HUES48 (cell line): ENCODE measurements at regions not wholly inside any gene's neighbourhood (a gene's known extent, or its start where the extent isn't known, plus 50 kb on each side); places are given as distances from the start of the nearest gene placed in this dataset.

Experiments
- H3K27ac ChIP-seq: one replicate; pipeline ENCODE4 v1.7.0; 2013; ENCODE audit warnings: low read depth, low read length, inconsistent platforms
- H3K27me3 ChIP-seq: 2 replicates; pipeline ENCODE4 v1.6.1; 2013; ENCODE audit warnings: mild to moderate bottlenecking, low read length; ENCODE audit not compliant: control insufficient read depth, insufficient read depth
- H3K36me3 ChIP-seq: 2 replicates; pipeline ENCODE4 v1.6.1; 2013; ENCODE audit warnings: low read length; ENCODE audit not compliant: control insufficient read depth, insufficient read depth
- H3K4me1 ChIP-seq: 2 replicates; pipeline ENCODE4 v1.6.1; 2013; ENCODE audit warnings: mild to moderate bottlenecking, low read length; ENCODE audit not compliant: control insufficient read depth, insufficient read depth
- H3K4me3 ChIP-seq: 2 replicates; pipeline ENCODE4 v1.5.1; 2013; ENCODE audit warnings: mild to moderate bottlenecking, low read depth, low read length
- H3K9ac ChIP-seq: 2 replicates; pipeline ENCODE4 v1.6.1; 2013; ENCODE audit warnings: mild to moderate bottlenecking, low read depth, low read length, moderate library complexity
- H3K9me3 ChIP-seq: 2 replicates; pipeline ENCODE4 v1.6.1; 2013; ENCODE audit warnings: low read length; ENCODE audit not compliant: control insufficient read depth, insufficient read depth

GRCh38 chr4:124386648-124387047, 325.9 kb downstream of the ANKRD50 start:
- Histone ChIP-seq H3K4me3 (no peak overlapping the region), H3K9ac (no peak overlapping the region), H3K27ac (no peak overlapping the region), H3K9me3 (no peaks in the 10 kb centered on the region), H3K4me1 (no peaks in the 10 kb centered on the region), H3K27me3 (no peaks in the 10 kb centered on the region), H3K36me3 (no peaks in the 10 kb centered on the region)

- Histone ChIP-seq H3K27ac (no peak overlapping the region), H3K4me1 (no peaks in the 10 kb centered on the region), H3K9ac (no peak overlapping the region), H3K4me3 (no peak overlapping the region), H3K9me3 (no peaks in the 10 kb centered on the region), H3K27me3 (no peaks in the 10 kb centered on the region), H3K36me3 (no peaks in the 10 kb centered on the region)
Measured at GRCh38 chr4:124389591-124389990, 322.9 kb downstream of the ANKRD50 start.

- Histone ChIP-seq H3K4me3 (no peak overlapping the region), H3K27me3 (no peaks in the 10 kb centered on the region), H3K27ac (no peak overlapping the region), H3K36me3 (no peaks in the 10 kb centered on the region), H3K4me1 (no peaks in the 10 kb centered on the region), H3K9me3 (no peaks in the 10 kb centered on the region), H3K9ac (no peak overlapping the region)
Measured at GRCh38 chr4:124390861-124391260, 321.7 kb downstream of the ANKRD50 start.

- H3K36me3 ChIP-seq: no peaks in the 10 kb centered on the region
- H3K4me1 ChIP-seq: peaks cover 11% of the 10 kb centered on the region; the same call in 1 of the 2 replicates
- H3K4me3 ChIP-seq: no peak overlapping the region
- no peaks in the 10 kb centered on the region for H3K27me3 ChIP-seq
- H3K9ac ChIP-seq: no peak overlapping the region
- H3K27ac ChIP-seq: no peak overlapping the region
- no peaks in the 10 kb centered on the region for H3K9me3 ChIP-seq
Measured at GRCh38 chr4:124396333-124396732, 316.2 kb downstream of the ANKRD50 start.

- peaks cover 11% of the 10 kb centered on the region; the same call in 1 of the 2 replicates for H3K4me1 ChIP-seq
- H3K36me3 ChIP-seq: no peaks in the 10 kb centered on the region
- H3K27me3 ChIP-seq: no peaks in the 10 kb centered on the region
- no peaks in the 10 kb centered on the region for H3K9me3 ChIP-seq
- no peak overlapping the region for H3K27ac ChIP-seq
- H3K9ac ChIP-seq: no peak overlapping the region
- H3K4me3 ChIP-seq: no peak overlapping the region
Measured at GRCh38 chr4:124401606-124402005, 310.9 kb downstream of the ANKRD50 start.

GRCh38 chr4:124409044-124409443, 303.5 kb downstream of the ANKRD50 start:
- Histone ChIP-seq H3K9ac (no peak overlapping the region), H3K27ac (no peak overlapping the region), H3K4me3 (no peak overlapping the region), H3K27me3 (no peaks in the 10 kb centered on the region), H3K9me3 (no peaks in the 10 kb centered on the region), H3K36me3 (no peaks in the 10 kb centered on the region), H3K4me1 (no peaks in the 10 kb centered on the region)

- no peak overlapping the region for H3K27ac ChIP-seq
- no peaks in the 10 kb centered on the region for H3K9me3 ChIP-seq
- H3K36me3 ChIP-seq: no peaks in the 10 kb centered on the region
- no peaks in the 10 kb centered on the region for H3K27me3 ChIP-seq
- no peak overlapping the region for H3K4me3 ChIP-seq
- H3K4me1 ChIP-seq: no peaks in the 10 kb centered on the region
- no peak overlapping the region for H3K9ac ChIP-seq
Measured at GRCh38 chr4:124414276-124415040, 298.1 kb downstream of the ANKRD50 start.

DNA sequence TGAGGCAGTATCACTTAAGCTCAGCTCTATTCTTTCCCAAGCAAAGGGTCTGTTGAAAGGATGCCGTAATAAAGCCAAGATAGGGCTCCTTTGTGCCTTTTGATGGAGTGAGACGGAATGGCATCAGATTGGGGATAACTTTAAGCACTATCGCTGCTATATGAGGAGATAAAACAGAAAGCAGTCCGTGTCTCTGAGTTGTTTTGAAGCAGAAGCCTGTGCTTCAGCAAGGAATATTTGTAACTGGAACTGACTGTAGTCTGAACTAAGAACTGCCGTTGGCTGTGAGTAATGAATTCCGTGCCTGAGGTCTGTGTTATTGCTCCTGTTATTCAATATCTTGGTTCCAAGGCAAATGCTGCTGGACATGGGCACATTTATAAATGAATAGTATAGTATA, 297.4 kb downstream of the ANKRD50 start:
- Histone ChIP-seq H3K4me1 (no peaks in the 10 kb centered on the region), H3K9ac (no peak overlapping the region), H3K4me3 (no peak overlapping the region), H3K9me3 (no peaks in the 10 kb centered on the region), H3K27ac (no peak overlapping the region), H3K36me3 (no peaks in the 10 kb centered on the region), H3K27me3 (no peaks in the 10 kb centered on the region)

DNA sequence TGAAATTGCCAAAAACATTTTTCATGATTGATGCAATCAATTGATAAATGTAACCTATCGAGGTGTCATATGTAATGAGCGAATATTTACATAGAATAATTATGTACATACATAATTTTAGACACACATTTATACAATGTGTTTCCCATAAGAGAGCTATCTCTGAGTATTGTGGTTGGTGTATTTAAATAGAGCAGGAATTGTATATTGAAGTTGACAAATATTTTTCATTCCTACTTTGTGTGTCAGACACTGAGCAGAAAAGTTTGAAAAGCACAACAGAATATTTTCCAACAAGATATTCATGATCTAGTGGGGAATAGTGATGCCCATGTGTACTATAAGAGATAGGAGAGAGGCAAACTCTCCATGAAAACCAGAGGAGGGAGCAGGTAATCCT, 295.2 kb downstream of the ANKRD50 start:
- no peaks in the 10 kb centered on the region for H3K27me3 ChIP-seq

DNA sequence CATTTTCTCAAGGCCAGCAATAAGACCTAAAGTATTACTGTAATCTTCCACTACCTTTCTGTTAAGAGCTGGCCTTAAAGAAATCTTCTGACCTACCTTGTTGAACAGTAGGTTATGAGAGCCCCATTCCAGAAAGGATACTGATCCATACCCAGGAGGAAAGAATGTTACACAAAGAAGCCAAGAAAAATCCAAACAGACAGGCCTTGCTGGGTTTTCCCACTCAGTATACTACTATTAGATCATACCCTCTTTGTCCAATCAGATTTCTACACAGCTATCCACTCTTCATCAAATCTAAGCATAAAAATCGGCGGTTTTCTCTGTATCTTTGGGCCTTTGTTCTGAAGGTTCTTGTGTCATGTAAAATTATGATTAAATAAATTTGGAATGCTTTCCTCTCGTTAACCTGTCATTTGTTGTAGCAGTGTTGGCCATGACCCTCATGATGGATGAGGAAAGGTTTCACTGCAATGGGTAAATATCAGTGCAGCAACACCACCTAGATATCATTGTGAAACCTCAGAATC, 292.3 kb downstream of the ANKRD50 start:
- H3K9ac ChIP-seq: no peak overlapping the region
- H3K27me3 ChIP-seq: no peaks in the 10 kb centered on the region
- H3K4me1 ChIP-seq: peaks cover 18% of the 10 kb centered on the region
- H3K27ac ChIP-seq: no peak overlapping the region
- H3K9me3 ChIP-seq: no peaks in the 10 kb centered on the region
- H3K36me3 ChIP-seq: no peaks in the 10 kb centered on the region
- H3K4me3 ChIP-seq: no peak overlapping the region

More for the DNA sequence above, 295.2 kb downstream of the ANKRD50 start:
- H3K27ac ChIP-seq: no peak overlapping the region
- no peaks in the 10 kb centered on the region for H3K36me3 ChIP-seq
- H3K9me3 ChIP-seq: no peaks in the 10 kb centered on the region
- peaks cover 15% of the 10 kb centered on the region for H3K4me1 ChIP-seq
- no peak overlapping the region for H3K4me3 ChIP-seq
- no peak overlapping the region for H3K9ac ChIP-seq

DNA sequence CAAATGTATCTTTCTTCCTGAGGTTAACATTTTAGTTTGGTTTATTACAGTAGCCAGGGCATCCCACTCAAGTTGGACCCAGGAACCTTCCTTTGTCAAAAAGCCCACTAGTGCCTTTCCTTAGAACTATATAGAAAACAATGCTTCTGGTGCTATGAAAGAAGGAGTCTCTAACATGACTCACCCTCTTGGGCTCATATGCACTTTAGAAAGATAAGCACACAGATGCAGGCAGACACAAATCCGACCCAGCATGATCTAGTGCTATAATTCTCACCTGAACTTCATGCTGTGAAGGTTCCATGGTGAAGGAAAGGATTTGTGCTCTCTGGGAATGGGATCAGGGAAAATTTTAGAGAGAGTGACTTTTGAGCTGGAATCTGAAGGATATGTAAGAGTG, 289.4 kb downstream of the ANKRD50 start:
- Histone ChIP-seq H3K4me1 (peaks cover 18% of the 10 kb centered on the region), H3K36me3 (no peaks in the 10 kb centered on the region), H3K27me3 (no peaks in the 10 kb centered on the region), H3K9me3 (no peaks in the 10 kb centered on the region), H3K4me3 (no peak overlapping the region), H3K9ac (no peak overlapping the region), H3K27ac (no peak overlapping the region)
